PC-9 (cell line): ENCODE measurements at regions not wholly inside any gene's neighbourhood (a gene's known extent, or its start where the extent isn't known, plus 50 kb on each side); places are given as distances from the start of the nearest gene placed in this dataset.

ENCODE experiments used
- BruUV-seq: library from RNA; stranded (reverse); fragments of 400-500 nt; replicated peaks from 2 replicates; lab custom pipeline; 2021; lab: Mats Ljungman, UMichigan
- CTCF ChIA-PET: fragments of 300-600 bp; sonication (Branson Sonifier 250); formaldehyde crosslinking; loops from one replicate; lab custom pipeline; 2022; ENCODE audit warnings: antibody characterized with exemption; lab: Charles Lee
- POLR2A ChIA-PET: fragments of 300-600 bp; sonication (Branson Sonifier 250); formaldehyde crosslinking; loops from one replicate; lab custom pipeline; 2022; ENCODE audit warnings: antibody characterized with exemption; ENCODE audit not compliant: unreplicated experiment; lab: Charles Lee
- DNase-seq, 2 experiments: peaks; one replicate each; pipeline versions ENCODE4 v3.0.0 to v3.0.0-alpha.2; 2015 to 2022; ENCODE audit warnings: mixed read lengths in 1 of 2
- H2AFZ ChIP-seq: fragments of 200-600 bp; sonication (generic); 2 replicates; pipeline ENCODE4 v1.8.1; 2017; ENCODE audit warnings: antibody characterized with exemption
- H3F3A ChIP-seq: fragments of 200-600 bp; sonication (generic); 2 replicates; pipeline ENCODE4 v1.8.1; 2017; ENCODE audit warnings: antibody characterized with exemption, mild to moderate bottlenecking, low read depth; ENCODE audit not compliant: insufficient read depth
- H3K27ac ChIP-seq: fragments of 200-600 bp; sonication (generic); 2 replicates; pipeline ENCODE4 v1.6.1; 2016; ENCODE audit warnings: mixed run types
- H3K27me3 ChIP-seq: fragments of 200-600 bp; sonication (generic); 2 replicates; pipeline ENCODE4 v1.6.1; 2016; ENCODE audit warnings: low read depth, mixed run types; ENCODE audit not compliant: insufficient read depth
- H3K36me3 ChIP-seq: fragments of 200-600 bp; sonication (generic); 2 replicates; pipeline ENCODE4 v1.6.1; 2016; ENCODE audit warnings: low read depth, mixed run types
- H3K4me1 ChIP-seq: fragments of 200-600 bp; sonication (generic); replicated peaks from 2 replicates; pipeline ENCODE4 v1.6.1; 2016; ENCODE audit warnings: mixed run types; ENCODE audit not compliant: insufficient read depth
- H3K4me2 ChIP-seq: fragments of 200-600 bp; sonication (generic); 2 replicates; pipeline ENCODE4 v1.6.1; 2017; ENCODE audit warnings: mixed run types
- H3K4me3 ChIP-seq: fragments of 200-600 bp; sonication (generic); 2 replicates; pipeline ENCODE4 v1.6.1; 2016; ENCODE audit warnings: mixed run types
- H3K79me2 ChIP-seq: fragments of 200-600 bp; sonication (generic); 2 replicates; pipeline ENCODE4 v1.6.1; 2017; ENCODE audit warnings: low read depth, mixed run types
- H3K9me2 ChIP-seq: fragments of 200-600 bp; sonication (generic); 2 replicates; pipeline ENCODE4 v1.8.1; 2017; ENCODE audit warnings: mild to moderate bottlenecking; ENCODE audit not compliant: insufficient read depth
- H3K9me3 ChIP-seq: fragments of 200-600 bp; sonication (generic); 2 replicates; pipeline ENCODE4 v1.8.1; 2016; ENCODE audit warnings: low read depth; ENCODE audit not compliant: insufficient read depth
- H4K20me1 ChIP-seq: fragments of 200-600 bp; sonication (generic); 2 replicates; pipeline ENCODE4 v1.8.1; 2017; ENCODE audit not compliant: insufficient read depth
- CTCF ChIP-seq: fragments of 200-600 bp; sonication (generic); conservative IDR thresholded peaks from 2 replicates; pipeline ENCODE4 v1.6.1; 2017; ENCODE audit warnings: mixed run types, antibody characterized with exemption, mild to moderate bottlenecking, moderate library complexity
- EZH2 ChIP-seq: fragments of 200-600 bp; sonication (generic); IDR thresholded peaks from 2 replicates; pipeline ENCODE4 v1.8.0; 2017; ENCODE audit warnings: antibody characterized with exemption, low read depth
- intact Hi-C: fragments of 100-400 bp; cut with micrococcal nuclease; formaldehyde crosslinking; loops from one replicate; pipeline ENCODE4 v1.10.0; 2022; ENCODE audit not compliant: unreplicated experiment

DNA sequence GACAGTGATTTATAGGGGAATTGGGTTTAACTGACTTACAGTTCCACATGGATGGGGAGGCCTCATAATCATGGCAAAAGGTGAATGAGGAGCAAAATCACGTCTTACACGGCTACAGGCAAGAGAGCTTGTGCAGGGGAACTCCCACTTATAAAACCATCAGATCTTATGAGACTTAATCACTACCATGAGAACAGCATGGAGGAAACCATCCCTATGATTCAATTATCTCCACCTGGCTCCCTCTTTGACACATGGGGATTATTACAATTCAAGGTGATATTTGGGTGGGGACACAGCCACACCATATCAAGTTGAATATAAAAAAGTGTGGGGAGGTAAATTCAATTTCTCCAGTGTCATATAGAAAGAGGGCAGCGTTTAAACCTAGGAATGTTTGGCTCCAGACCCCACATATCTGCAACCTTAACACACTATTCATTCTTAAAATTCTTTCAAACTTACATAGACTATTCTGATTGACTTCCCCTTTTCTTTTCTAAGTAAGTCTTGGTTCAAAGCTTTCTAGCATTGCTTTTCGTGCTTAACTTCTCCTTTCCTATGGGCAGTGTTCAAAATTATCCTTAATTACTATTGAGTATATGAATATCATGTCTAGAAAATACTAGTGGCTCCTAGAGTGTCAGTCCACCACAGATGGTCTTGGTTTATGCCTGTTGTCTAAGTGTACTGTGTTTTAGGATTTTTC, 446.7 kb upstream of the GBE1 start:
- Histone ChIP-seq H4K20me1 (no peaks in the 10 kb centered on the region), H3K4me1 (no peaks in the 10 kb centered on the region), H3F3A (no peaks in the 10 kb centered on the region), H2AFZ (no peak overlapping the region), H3K9me2 (no peaks in the 10 kb centered on the region), H3K27ac (no peak overlapping the region), H3K4me2 (no peak overlapping the region), H3K9me3 (no peaks in the 10 kb centered on the region), H3K79me2 (no peaks in the 10 kb centered on the region), H3K36me3 (no peaks in the 10 kb centered on the region), H3K27me3 (no peaks in the 10 kb centered on the region), H3K4me3 (no peak overlapping the region)
- BruUV-seq: no TSS peak
- TF ChIP-seq EZH2 (no peak), CTCF (no peak)
- ChIA-PET POLR2A (no interaction called here), CTCF (no interaction called here)
- intact Hi-C loops: no loop called here
- DNase-seq: no peak

- no peak for TF ChIP-seq CTCF
- no peaks in the 10 kb centered on the region for H3K4me1 ChIP-seq
- ChIA-PET CTCF (no interaction called here), POLR2A (no interaction called here)
- no peaks in the 10 kb centered on the region for H3K36me3 ChIP-seq
- intact Hi-C loops: no loop called here
- H3K4me3 ChIP-seq: no peak overlapping the region
- no peak overlapping the region for H3K4me2 ChIP-seq
- H2AFZ ChIP-seq: no peak overlapping the region
- no peaks in the 10 kb centered on the region for H3K9me3 ChIP-seq
- H3K27me3 ChIP-seq: no peaks in the 10 kb centered on the region
- DNase-seq: no peak
- H3K79me2 ChIP-seq: no peaks in the 10 kb centered on the region
- H3K9me2 ChIP-seq: no peaks in the 10 kb centered on the region
- BruUV-seq: no TSS peak
- H3K27ac ChIP-seq: no peak overlapping the region
- H3F3A ChIP-seq: no peaks in the 10 kb centered on the region
- no peaks in the 10 kb centered on the region for H4K20me1 ChIP-seq
These were observed 440.8 kb upstream of the GBE1 start for GRCh38 chr3:82202269-82202668.

- ChIA-PET POLR2A (no interaction called here), CTCF (no interaction called here)
- no peaks in the 10 kb centered on the region for H3K9me3 ChIP-seq
- H3K79me2 ChIP-seq: no peaks in the 10 kb centered on the region
- no peak overlapping the region for H3K27ac ChIP-seq
- no peaks in the 10 kb centered on the region for H3K27me3 ChIP-seq
- H2AFZ ChIP-seq: no peak overlapping the region
- no peak for DNase-seq
- no peak overlapping the region for H3K4me2 ChIP-seq
- no peaks in the 10 kb centered on the region for H3F3A ChIP-seq
- TF ChIP-seq CTCF: no peak
- TF ChIP-seq EZH2: no peak
- no TSS peak for BruUV-seq
- H3K4me3 ChIP-seq: no peak overlapping the region
- intact Hi-C loops: no loop called here
- no peaks in the 10 kb centered on the region for H3K36me3 ChIP-seq
- H4K20me1 ChIP-seq: no peaks in the 10 kb centered on the region
- H3K4me1 ChIP-seq: no peaks in the 10 kb centered on the region
- no peaks in the 10 kb centered on the region for H3K9me2 ChIP-seq
These were observed 439.9 kb upstream of the GBE1 start for GRCh38 chr3:82201316-82201715.
